B cell (primary cell): ENCODE measurements at regions not wholly inside any gene's neighbourhood (a gene's known extent, or its start where the extent isn't known, plus 50 kb on each side); places are given as distances from the start of the nearest gene placed in this dataset.

ENCODE experiments used
- ATAC-seq: fragments of 200-7000 bp; cut with Tn5 transposase; one replicate; pipeline ENCODE4 v1.10.0; 2021; ENCODE audit warnings: low read depth, mild to moderate bottlenecking, moderate number of reproducible peaks, moderate library complexity
- CTCF ChIA-PET: fragments of 350-600 bp; sonication (Branson Sonifier 250); formaldehyde crosslinking; loops from one replicate; lab custom pipeline; 2021; ENCODE audit warnings: antibody characterized with exemption, inconsistent platforms; lab: Charles Lee
- POLR2A ChIA-PET: fragments of 350-600 bp; sonication (Branson Sonifier 250); formaldehyde crosslinking; loops from one replicate; lab custom pipeline; 2021; ENCODE audit warnings: antibody characterized with exemption; lab: Charles Lee
- DNase-seq: peaks from one replicate; pipeline ENCODE4 v3.0.0; 2013
- H2AFZ ChIP-seq: 2 replicates; pipeline ENCODE4 v1.6.1; 2012; ENCODE audit warnings: mild to moderate bottlenecking, low read depth, low read length; ENCODE audit not compliant: insufficient read depth, poor library complexity, severe bottlenecking
- H3K27ac ChIP-seq, 2 donors: 1 replicate in 1 of 2; 2 replicates in 1 of 2; pipeline ENCODE4 v1.5.1; 2012 to 2013; ENCODE audit warnings: low read length in 2 of 2, mild to moderate bottlenecking in 2 of 2, moderate library complexity in 1 of 2
- H3K27me3 ChIP-seq, 4 experiments: fragments of 200-600 bp in 1 of 4; sonication (generic) in 1 of 4; replicated peaks in 1 of 4; 1 replicate in 2 of 4; 2 replicates in 2 of 4; pipeline versions ENCODE4 v1.6.1 to v1.7.0; 2013 to 2016; ENCODE audit warnings: low read length in 3 of 4, mild to moderate bottlenecking in 2 of 4, mixed read lengths in 1 of 4, moderate library complexity in 1 of 4; ENCODE audit not compliant: insufficient read depth in 4 of 4, control insufficient read depth in 3 of 4; ENCODE audit errors: control extremely low read depth in 1 of 4
- H3K36me3 ChIP-seq, 2 experiments: replicated peaks in 1 of 2; 1 replicate in 1 of 2; 2 replicates in 1 of 2; pipeline versions ENCODE4 v1.6.1 to v1.7.1; 2013; ENCODE audit warnings: low read length in 1 of 2; ENCODE audit not compliant: insufficient read depth in 2 of 2, control insufficient read depth in 1 of 2; ENCODE audit errors: control extremely low read depth in 1 of 2, extremely low read depth in 1 of 2
- H3K4me1 ChIP-seq, 2 donors: fragments of 200-600 bp in 1 of 2; sonication (generic) in 1 of 2; 1 replicate in 1 of 2; 2 replicates in 1 of 2; pipeline versions ENCODE4 v1.5.1 to v1.6.1; 2013 to 2017; ENCODE audit warnings: low read length in 2 of 2; ENCODE audit not compliant: control insufficient read depth in 2 of 2, insufficient read depth in 2 of 2
- H3K4me2 ChIP-seq: replicated peaks from 2 replicates; pipeline ENCODE3; 2012; ENCODE audit warnings: mild to moderate bottlenecking, low read depth, low read length; ENCODE audit not compliant: poor library complexity, severe bottlenecking
- H3K4me3 ChIP-seq, 5 experiments: fragments of 200-600 bp in 1 of 5; sonication (generic) in 1 of 5; 1 replicate in 3 of 5; 2 replicates in 2 of 5; pipeline versions ENCODE4 v1.5.1 to v1.7.0; 2011 to 2016; ENCODE audit warnings: low read length in 4 of 5, mild to moderate bottlenecking in 4 of 5, low read depth in 2 of 5, control low read depth in 1 of 5, moderate library complexity in 1 of 5; ENCODE audit not compliant: insufficient read depth in 1 of 5; ENCODE audit errors: control extremely low read depth in 1 of 5, extremely low read depth in 1 of 5
- H3K79me2 ChIP-seq: fragments of 200-600 bp; sonication (generic); one replicate; pipeline ENCODE4 v1.6.0; 2016; ENCODE audit warnings: low read length; ENCODE audit not compliant: control insufficient read depth, insufficient read depth
- H3K9ac ChIP-seq: fragments of 200-600 bp; sonication (generic); 2 replicates; pipeline ENCODE4 v1.6.1; 2017; ENCODE audit warnings: mild to moderate bottlenecking, low read length, moderate library complexity
- H3K9me3 ChIP-seq, 3 donors: one replicate each; pipeline versions ENCODE4 v1.6.1 to v1.7.1; 2013; ENCODE audit warnings: low read length in 2 of 3; ENCODE audit not compliant: control insufficient read depth in 2 of 3, insufficient read depth in 1 of 3; ENCODE audit errors: control extremely low read depth in 1 of 3
- H4K20me1 ChIP-seq: 2 replicates; pipeline ENCODE4 v1.6.0; 2012; ENCODE audit warnings: mild to moderate bottlenecking, low read length; ENCODE audit not compliant: insufficient read depth, control insufficient read depth, poor library complexity, severe bottlenecking
- H3K27ac Mint-ChIP-seq: one replicate; pipeline ENCODE4 v1.8.0; 2021; ENCODE audit warnings: mixed read lengths
- H3K27me3 Mint-ChIP-seq: one replicate; pipeline ENCODE4 v1.8.0; 2021; ENCODE audit warnings: mixed read lengths
- H3K4me1 Mint-ChIP-seq: one replicate; pipeline ENCODE4 v1.8.0; 2021; ENCODE audit warnings: mixed read lengths
- H3K4me3 Mint-ChIP-seq: one replicate; pipeline ENCODE4 v1.8.0; 2021; ENCODE audit warnings: mixed read lengths
- H3K9me3 Mint-ChIP-seq: one replicate; pipeline ENCODE4 v1.8.0; 2022; ENCODE audit warnings: mixed read lengths; ENCODE audit not compliant: insufficient read depth
- CTCF ChIP-seq: fragments of 200-600 bp; IDR thresholded peaks from one replicate; pipeline ENCODE4 v1.8.0; 2022; ENCODE audit warnings: antibody characterized with exemption, mild to moderate bottlenecking
- EZH2 ChIP-seq: IDR thresholded peaks from 2 replicates; pipeline ENCODE4 v1.6.1; 2012; ENCODE audit warnings: borderline replicate concordance, low read depth, mild to moderate bottlenecking, moderate library complexity, low read length; ENCODE audit not compliant: insufficient read depth, poor library complexity, severe bottlenecking
- WGBS: methylation state at CpG from one replicate; pipeline ENCODE4 v1.1.5; 2013; ENCODE audit warnings: missing lambda C conversion rate; ENCODE audit not compliant: insufficient coverage; 5-methylcytosine and 5-hydroxymethylcytosine counted together
- intact Hi-C: fragments of 100-400 bp; cut with micrococcal nuclease; formaldehyde crosslinking; loops from one replicate; pipeline ENCODE4 v1.10.0; 2022

GRCh38 chr15:95994418-95994817 lies 336.1 kb upstream of the NR2F2 start:
- no peak for TF ChIP-seq CTCF
- no peak for TF ChIP-seq EZH2
- ATAC-seq (no peak), DNase-seq (no peak)
- intact Hi-C loops = no loop called here
- WGBS = 84% methylated on average over 4 of the region's 4 CpGs
- no peaks in the 10 kb centered on the region for H3K79me2 ChIP-seq
- no peak overlapping the region for H3K27ac Mint-ChIP-seq
- H3K4me1 Mint-ChIP-seq = no peaks in the 10 kb centered on the region
- no peaks in the 10 kb centered on the region for H3K27me3 ChIP-seq
- no peak overlapping the region for H3K4me2 ChIP-seq
- no peak overlapping the region for H3K4me3 Mint-ChIP-seq
- H3K27ac ChIP-seq = no peak overlapping the region
- no peaks in the 10 kb centered on the region for H3K36me3 ChIP-seq
- no peaks in the 10 kb centered on the region for H3K9me3 ChIP-seq
- H2AFZ ChIP-seq = no peak overlapping the region
- no peaks in the 10 kb centered on the region for H3K27me3 Mint-ChIP-seq
- H3K4me1 ChIP-seq = no peaks in the 10 kb centered on the region
- no peak overlapping the region for H3K9ac ChIP-seq
- ChIA-PET POLR2A (no interaction called here), CTCF (no interaction called here)
- no peak overlapping the region for H3K4me3 ChIP-seq
- peaks cover 5% of the 10 kb centered on the region for H3K9me3 Mint-ChIP-seq
- H4K20me1 ChIP-seq = no peaks in the 10 kb centered on the region

GRCh38 chr15:95995375-95996168 lies 334.9 kb upstream of the NR2F2 start:
- Histone ChIP-seq H3K4me2 (no peak overlapping the region), H3K36me3 (no peaks in the 10 kb centered on the region), H3K4me1 (no peaks in the 10 kb centered on the region), H4K20me1 (no peaks in the 10 kb centered on the region), H3K27ac (no peak overlapping the region), H3K4me3 (no peak overlapping the region), H3K27me3 (no peaks in the 10 kb centered on the region), H2AFZ (no peak overlapping the region), H3K79me2 (no peaks in the 10 kb centered on the region), H3K9me3 (no peaks in the 10 kb centered on the region), H3K9ac (no peak overlapping the region)
- ATAC-seq (no peak), DNase-seq (no peak)
- 79% methylated on average over 3 of the region's 5 CpGs for WGBS
- H3K27ac Mint-ChIP-seq = no peak overlapping the region
- H3K9me3 Mint-ChIP-seq = peaks cover 5% of the 10 kb centered on the region
- CTCF ChIA-PET = no interaction called here
- intact Hi-C loops = no loop called here
- no peaks in the 10 kb centered on the region for H3K27me3 Mint-ChIP-seq
- no peak overlapping the region for H3K4me3 Mint-ChIP-seq
- POLR2A ChIA-PET = no interaction called here
- H3K4me1 Mint-ChIP-seq = no peaks in the 10 kb centered on the region
- TF ChIP-seq EZH2 = no peak
- TF ChIP-seq CTCF = no peak
